GM13976 (cell line): ENCODE measurements at regions not wholly inside any gene's neighbourhood (a gene's known extent, or its start where the extent isn't known, plus 50 kb on each side); places are given as distances from the start of the nearest gene placed in this dataset.

Experiments
- DNase-seq: peaks from one replicate; pipeline ENCODE4 v3.0.0; 2012; ENCODE audit warnings: low spot score
- in situ Hi-C: fragments of 300-500 bp; cut with MboI; formaldehyde crosslinking; loops from one replicate; pipeline ENCODE4 v1.12.0; 2022; ENCODE audit warnings: low sequenced_read_pairs, mixed read lengths, inconsistent platforms; ENCODE audit not compliant: unreplicated experiment
- TF ChIP-seq, protein P1 (sequence below): IDR thresholded peaks from 2 replicates; pipeline ENCODE4 v1.5.1; 2012; ENCODE audit warnings: borderline replicate concordance, mild to moderate bottlenecking; ENCODE audit not compliant: insufficient read depth; ENCODE audit errors: extremely low read depth, missing control alignments, control extremely low read depth

DNA sequence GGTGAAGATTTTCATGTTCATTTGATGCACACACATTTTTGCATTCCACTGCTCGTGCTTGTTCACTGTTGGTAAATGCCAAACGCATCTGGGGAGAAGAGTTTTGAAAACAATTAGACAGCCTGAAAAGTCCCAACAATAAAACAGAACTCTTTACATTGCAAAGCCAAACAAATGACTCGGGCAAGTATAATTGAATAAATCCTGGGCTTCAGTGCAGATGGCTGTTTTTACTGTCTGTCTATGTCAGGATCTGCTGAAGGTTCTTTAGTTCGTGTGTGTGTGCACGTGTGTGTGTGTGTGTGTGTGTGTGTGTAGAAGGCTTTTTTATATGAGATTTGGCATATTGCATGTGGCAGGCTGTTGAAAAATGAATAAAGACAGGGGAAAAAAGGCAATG is 277.5 kb upstream of the CDIN1 start:
- no peak for DNase-seq
- in situ Hi-C loops, result no loop called here
- TF ChIP-seq, protein P1, sequence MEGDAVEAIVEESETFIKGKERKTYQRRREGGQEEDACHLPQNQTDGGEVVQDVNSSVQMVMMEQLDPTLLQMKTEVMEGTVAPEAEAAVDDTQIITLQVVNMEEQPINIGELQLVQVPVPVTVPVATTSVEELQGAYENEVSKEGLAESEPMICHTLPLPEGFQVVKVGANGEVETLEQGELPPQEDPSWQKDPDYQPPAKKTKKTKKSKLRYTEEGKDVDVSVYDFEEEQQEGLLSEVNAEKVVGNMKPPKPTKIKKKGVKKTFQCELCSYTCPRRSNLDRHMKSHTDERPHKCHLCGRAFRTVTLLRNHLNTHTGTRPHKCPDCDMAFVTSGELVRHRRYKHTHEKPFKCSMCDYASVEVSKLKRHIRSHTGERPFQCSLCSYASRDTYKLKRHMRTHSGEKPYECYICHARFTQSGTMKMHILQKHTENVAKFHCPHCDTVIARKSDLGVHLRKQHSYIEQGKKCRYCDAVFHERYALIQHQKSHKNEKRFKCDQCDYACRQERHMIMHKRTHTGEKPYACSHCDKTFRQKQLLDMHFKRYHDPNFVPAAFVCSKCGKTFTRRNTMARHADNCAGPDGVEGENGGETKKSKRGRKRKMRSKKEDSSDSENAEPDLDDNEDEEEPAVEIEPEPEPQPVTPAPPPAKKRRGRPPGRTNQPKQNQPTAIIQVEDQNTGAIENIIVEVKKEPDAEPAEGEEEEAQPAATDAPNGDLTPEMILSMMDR, result no peak

DNA sequence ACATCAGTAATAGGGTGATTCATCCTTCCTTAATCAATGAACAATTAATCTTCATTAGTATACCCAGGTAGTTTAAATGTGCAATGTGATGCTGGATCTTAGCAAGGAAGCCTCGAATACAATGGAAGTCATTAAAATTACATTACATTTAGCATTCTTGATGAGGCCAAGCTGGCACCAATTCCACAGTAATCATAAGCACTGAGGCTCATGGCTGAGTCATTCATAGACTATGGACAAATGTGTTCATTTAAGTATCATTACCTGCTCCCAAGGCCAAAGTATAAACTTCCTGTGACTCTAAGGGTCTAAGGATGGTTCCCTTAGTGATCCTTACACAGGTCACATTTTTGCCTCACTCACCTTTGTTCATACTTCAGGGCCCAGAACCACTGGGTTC is 266.4 kb upstream of the CDIN1 start:
- no peak for DNase-seq
- in situ Hi-C loops, result no loop called here
- TF ChIP-seq, protein P1, result no peak

DNA sequence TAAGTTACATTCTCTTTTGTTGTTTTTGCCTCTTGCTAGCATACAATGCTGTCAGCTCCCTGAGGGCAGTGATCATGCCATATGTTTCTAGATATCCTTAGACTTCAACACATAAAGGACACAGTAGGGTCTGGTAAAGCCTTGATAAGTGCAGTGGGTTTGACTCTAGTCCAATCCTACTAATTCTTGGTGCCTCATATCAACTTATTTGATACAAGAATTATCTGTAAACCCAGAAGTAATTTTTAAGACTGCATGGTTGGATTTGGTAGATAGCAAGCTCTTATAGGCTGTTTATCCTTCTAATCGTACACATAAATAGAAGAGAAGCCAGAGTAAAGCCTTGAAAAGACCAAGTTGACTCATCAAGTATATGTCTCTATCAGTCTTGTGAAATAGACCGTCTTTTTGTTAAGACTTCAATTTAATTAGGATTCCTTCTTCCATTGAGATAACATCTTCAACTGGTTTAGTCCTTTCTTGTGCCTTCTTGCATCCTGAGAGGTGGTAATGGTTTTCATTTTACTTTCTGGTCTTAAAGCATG is 265.6 kb upstream of the CDIN1 start:
- in situ Hi-C loops, result no loop called here
- TF ChIP-seq, protein P1, result no peak
- no peak for DNase-seq

DNA sequence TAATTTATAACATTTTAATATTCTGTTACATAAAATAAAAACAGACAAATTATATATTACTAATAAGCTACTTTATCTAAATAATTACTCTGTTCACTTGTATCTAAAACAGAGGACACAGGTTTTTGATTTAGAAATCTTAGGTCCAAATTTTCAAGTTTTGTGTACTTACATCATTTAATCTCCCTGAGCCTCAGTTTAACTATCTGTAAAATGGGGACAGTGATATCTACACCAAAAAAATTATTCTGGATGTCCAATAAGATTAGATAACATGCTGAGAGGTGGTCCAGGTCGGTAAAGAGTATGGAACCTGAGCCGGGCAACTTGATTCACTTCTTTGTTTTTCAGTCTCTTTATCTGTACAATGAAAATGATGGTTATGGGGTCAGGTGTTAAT is 263.8 kb upstream of the CDIN1 start:
- DNase-seq, result no peak
- TF ChIP-seq, protein P1, result no peak
- in situ Hi-C loops, result no loop called here

DNA sequence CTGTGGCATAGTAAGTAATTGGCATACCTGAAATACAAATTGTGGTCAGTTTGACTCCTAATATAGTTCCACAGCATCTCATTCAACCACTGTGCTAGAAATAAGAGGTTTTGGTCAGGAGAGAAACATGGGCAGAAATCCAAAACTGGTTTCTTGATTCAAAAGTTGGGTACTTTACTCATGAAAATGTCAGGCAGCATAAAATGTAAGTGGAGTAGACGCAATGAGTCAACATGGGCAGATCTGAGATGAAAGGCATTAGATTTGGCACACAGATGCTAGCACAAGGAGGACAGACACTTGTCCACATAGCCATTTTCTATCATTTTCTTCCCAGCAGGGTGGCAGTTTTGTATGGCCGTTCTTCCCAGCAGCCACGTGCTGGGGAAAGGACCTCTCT is 255.8 kb upstream of the CDIN1 start:
- in situ Hi-C loops, result no loop called here

DNA sequence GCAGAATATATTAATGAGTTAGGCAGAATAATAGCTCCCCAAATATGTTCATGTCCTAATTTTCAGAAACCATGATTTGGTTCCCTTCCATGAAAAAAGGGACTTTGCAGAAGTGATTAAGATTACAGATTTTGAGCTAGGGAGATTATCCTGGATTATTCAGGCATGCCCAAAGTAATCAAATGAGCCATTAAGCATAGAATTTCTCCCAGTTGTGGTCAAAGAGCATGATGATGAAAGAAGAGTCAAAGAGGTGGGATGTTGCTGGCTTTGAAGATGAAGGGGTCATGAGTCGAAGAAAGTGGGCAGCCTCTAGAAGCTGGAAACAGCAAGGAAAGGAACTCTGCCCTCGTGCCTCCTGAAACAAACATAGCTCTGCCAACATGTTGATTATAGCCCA is 254.2 kb upstream of the CDIN1 start:
- in situ Hi-C loops, result no loop called here
- TF ChIP-seq, protein P1, result no peak
- no peak for DNase-seq

More for the DNA sequence above, 255.8 kb upstream of the CDIN1 start:
- DNase-seq, result no peak
- TF ChIP-seq, protein P1, result no peak

DNA sequence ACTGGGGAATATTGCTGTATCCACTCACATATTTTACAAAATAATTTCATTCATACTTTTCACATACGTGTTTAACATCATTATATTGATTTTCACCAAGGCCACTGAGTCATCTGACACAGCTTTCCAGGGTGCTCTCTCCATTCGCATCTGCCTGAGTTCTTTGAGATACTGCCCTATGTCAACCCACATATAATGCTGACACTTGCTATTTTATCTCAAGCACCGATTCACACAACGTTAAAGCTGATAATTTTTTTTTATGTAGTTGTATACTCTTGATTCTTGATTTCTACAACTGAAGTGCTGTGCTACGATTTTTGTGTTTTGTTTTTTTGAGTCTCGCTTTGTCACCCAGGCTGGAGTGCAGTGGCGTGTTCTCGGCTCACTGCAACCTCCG is 249.8 kb upstream of the CDIN1 start:
- in situ Hi-C loops, result no loop called here
- TF ChIP-seq, protein P1, result no peak
- DNase-seq, result no peak
